Psoas muscle (tissue), 7 donors: ENCODE measurements at regions not wholly inside any gene's neighbourhood (a gene's known extent, or its start where the extent isn't known, plus 50 kb on each side); places are given as distances from the start of the nearest gene placed in this dataset.

Source experiments
- ATAC-seq, 4 donors: fragments of 200-7000 bp; cut with Tn5 transposase; one replicate each; pipeline ENCODE4 v1.9.1; 2020; ENCODE audit warnings: moderate library complexity in 3 of 4, mild to moderate bottlenecking in 2 of 4
- DNase-seq, 2 donors: peaks; one replicate each; pipeline ENCODE4 v3.0.0-alpha.2; 2020
- H3K27ac ChIP-seq: fragments of 200-600 bp; one replicate; pipeline ENCODE4 v1.8.0; 2022
- H3K27me3 ChIP-seq, 3 donors: fragments of 200-600 bp in 1 of 3; one replicate each; pipeline versions ENCODE4 v1.6.1 to v1.8.0; 2013 to 2022; ENCODE audit warnings: low read length in 2 of 3, mild to moderate bottlenecking in 2 of 3, moderate library complexity in 1 of 3; ENCODE audit not compliant: insufficient read depth in 3 of 3
- H3K36me3 ChIP-seq, 2 donors: fragments of 200-600 bp in 1 of 2; one replicate each; pipeline versions ENCODE4 v1.6.1 to v1.8.0; 2013 to 2022; ENCODE audit warnings: low read depth in 1 of 2, mild to moderate bottlenecking in 1 of 2, moderate library complexity in 1 of 2; ENCODE audit not compliant: insufficient read depth in 1 of 2
- H3K4me1 ChIP-seq: fragments of 200-600 bp; one replicate; pipeline ENCODE4 v1.8.0; 2022
- H3K4me3 ChIP-seq: fragments of 200-600 bp; one replicate; pipeline ENCODE4 v1.8.0; 2022; ENCODE audit warnings: mild to moderate bottlenecking
- H3K9me3 ChIP-seq: fragments of 200-600 bp; one replicate; pipeline ENCODE4 v1.8.0; 2022
- WGBS, 3 donors: extraction: QIAGEN DNeasy Blood & Tissue Kit; methylation state at CpG; one replicate each; pipeline versions ENCODE4 v1.1.6 to v1.1.7; 2013; 5-methylcytosine and 5-hydroxymethylcytosine counted together
- intact Hi-C, 2 donors: fragments of 100-400 bp; cut with DNase I; formaldehyde crosslinking; loops; one replicate each; pipeline versions ENCODE4 v1.11.0 to v1.14.2; 2022
- TF ChIP-seq, protein P1 (sequence below): fragments of 200-600 bp; IDR thresholded peaks from one replicate; pipeline ENCODE4 v1.8.0; 2022; ENCODE audit warnings: antibody characterized with exemption
- donor health status: healthy with polysubstance abuse.
- donor health status: DM: no; HTN: no; CAD: no; lungs with moderate emphysema.
- donor health status: Bipolar disorder and iron deficiency.
- donor health status: healthy.
- donor health status: DM: yes; HTN: yes; CAD: no.
- donor health status: DM: no; HTN: no; CAD: no.
- donor health status: DM: yes; HTN: yes; CAD: no.

DNA sequence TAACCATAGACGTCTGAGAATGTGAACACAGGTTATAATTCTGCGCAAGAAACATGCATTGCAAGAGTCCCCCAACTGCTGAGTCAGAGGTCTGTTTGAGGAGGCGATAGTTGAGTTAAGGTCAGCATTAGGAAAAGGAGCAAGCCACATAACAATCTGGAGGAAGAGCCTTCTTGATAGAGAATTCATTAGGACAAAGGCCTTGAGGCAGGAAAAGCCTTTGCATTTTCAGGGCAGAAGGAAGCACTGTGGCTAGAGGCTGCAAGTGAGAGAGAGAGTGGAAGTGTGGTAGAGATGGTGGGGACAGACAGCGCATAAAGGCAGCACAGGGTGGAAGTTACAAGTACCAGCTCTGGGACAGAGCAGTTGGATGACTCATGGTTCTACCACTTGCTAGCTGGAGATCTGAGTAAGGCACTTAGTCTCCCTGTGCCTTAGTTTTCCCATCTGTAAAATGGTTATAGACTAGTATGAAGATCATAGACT lies 125.8 kb upstream of the LNX1 start:
- Histone ChIP-seq H3K4me3 (no peak overlapping the region), H3K27ac (no peak overlapping the region), H3K36me3 (no peaks in the 10 kb centered on the region), H3K27me3 (no peaks in the 10 kb centered on the region), H3K9me3 (no peaks in the 10 kb centered on the region), H3K4me1 (no peaks in the 10 kb centered on the region)
- intact Hi-C loops, result no loop called here
- 52 to 72% (median 70%) methylated on average over 4 of the region's 4 CpGs for WGBS, 3 donors
- DNase-seq, result no peak
- TF ChIP-seq, protein P1, sequence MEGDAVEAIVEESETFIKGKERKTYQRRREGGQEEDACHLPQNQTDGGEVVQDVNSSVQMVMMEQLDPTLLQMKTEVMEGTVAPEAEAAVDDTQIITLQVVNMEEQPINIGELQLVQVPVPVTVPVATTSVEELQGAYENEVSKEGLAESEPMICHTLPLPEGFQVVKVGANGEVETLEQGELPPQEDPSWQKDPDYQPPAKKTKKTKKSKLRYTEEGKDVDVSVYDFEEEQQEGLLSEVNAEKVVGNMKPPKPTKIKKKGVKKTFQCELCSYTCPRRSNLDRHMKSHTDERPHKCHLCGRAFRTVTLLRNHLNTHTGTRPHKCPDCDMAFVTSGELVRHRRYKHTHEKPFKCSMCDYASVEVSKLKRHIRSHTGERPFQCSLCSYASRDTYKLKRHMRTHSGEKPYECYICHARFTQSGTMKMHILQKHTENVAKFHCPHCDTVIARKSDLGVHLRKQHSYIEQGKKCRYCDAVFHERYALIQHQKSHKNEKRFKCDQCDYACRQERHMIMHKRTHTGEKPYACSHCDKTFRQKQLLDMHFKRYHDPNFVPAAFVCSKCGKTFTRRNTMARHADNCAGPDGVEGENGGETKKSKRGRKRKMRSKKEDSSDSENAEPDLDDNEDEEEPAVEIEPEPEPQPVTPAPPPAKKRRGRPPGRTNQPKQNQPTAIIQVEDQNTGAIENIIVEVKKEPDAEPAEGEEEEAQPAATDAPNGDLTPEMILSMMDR, result no peak
- no peak for ATAC-seq

GRCh38 chr4:53716471-53717063 lies 125.3 kb upstream of the LNX1 start:
- 68 to 75% (median 72%) methylated on average over 6 of the region's 6 CpGs for WGBS, 3 donors
- H3K36me3 ChIP-seq, result no peaks in the 10 kb centered on the region
- H3K4me3 ChIP-seq, result no peak overlapping the region
- intact Hi-C loops, result no loop called here
- DNase-seq, result no peak
- H3K27me3 ChIP-seq, result no peaks in the 10 kb centered on the region
- TF ChIP-seq, protein P1, result no peak
- ATAC-seq, result no peak
- H3K27ac ChIP-seq, result no peak overlapping the region
- H3K9me3 ChIP-seq, result no peaks in the 10 kb centered on the region
- H3K4me1 ChIP-seq, result no peaks in the 10 kb centered on the region

GRCh38 chr4:53716011-53716410 lies 124.7 kb upstream of the LNX1 start:
- Histone ChIP-seq H3K27me3 (no peaks in the 10 kb centered on the region), H3K27ac (no peak overlapping the region), H3K9me3 (no peaks in the 10 kb centered on the region), H3K36me3 (no peaks in the 10 kb centered on the region), H3K4me3 (no peak overlapping the region), H3K4me1 (no peaks in the 10 kb centered on the region)
- TF ChIP-seq, protein P1, result no peak
- DNase-seq (no peak), ATAC-seq (no peak)
- intact Hi-C loops, result no loop called here

DNA sequence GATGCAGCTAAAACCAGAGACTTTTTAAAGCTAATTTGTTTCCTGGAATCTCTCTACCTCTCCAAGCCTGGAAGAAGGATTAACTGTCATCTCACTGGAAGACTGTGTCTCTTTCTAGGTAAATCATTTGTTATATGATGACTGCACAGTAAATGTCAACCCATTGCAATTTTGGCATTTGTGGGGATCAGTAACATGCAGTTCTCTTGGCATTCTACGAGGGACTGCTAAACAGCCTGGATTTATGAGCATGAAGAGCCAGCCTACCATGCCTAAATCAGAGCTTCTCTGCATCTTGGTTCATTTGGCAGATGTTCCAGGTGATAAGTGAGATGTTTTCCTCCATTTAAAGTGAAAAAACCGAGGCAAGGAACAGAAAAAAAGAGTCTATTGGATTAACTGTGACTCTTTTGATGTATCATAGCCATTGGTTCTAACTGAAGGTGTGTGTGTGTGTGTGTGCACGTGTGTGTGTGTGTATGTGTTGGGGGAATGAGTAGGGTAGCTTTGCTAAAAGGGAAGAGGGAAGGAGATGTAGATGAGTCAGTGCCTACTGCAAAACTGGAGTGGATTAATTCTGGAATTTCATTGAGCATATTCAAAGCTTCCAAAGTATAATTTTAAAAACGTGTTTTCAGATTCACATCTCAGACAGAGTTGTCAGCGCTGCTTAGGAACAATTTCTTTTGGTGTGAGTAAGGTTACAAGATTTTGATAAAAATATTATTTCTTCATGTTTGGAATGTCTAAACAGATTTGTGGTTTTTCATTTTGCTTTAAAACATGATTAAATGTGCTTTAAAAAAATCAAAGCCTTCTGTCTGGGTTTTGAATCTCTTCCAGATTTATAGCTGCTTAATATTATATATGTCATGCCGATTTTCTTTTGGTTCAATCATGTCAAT lies 123.2 kb upstream of the LNX1 start:
- no peaks in the 10 kb centered on the region for H3K9me3 ChIP-seq
- no peak overlapping the region for H3K4me3 ChIP-seq
- intact Hi-C loops, result no loop called here
- no peaks in the 10 kb centered on the region for H3K4me1 ChIP-seq
- ATAC-seq, result no peak
- 49 to 60% (median 54%) methylated on average over 6 of the region's 6 CpGs for WGBS, 3 donors
- H3K36me3 ChIP-seq, result no peaks in the 10 kb centered on the region
- TF ChIP-seq, protein P1, result no peak
- no peak overlapping the region for H3K27ac ChIP-seq
- no peaks in the 10 kb centered on the region for H3K27me3 ChIP-seq
- DNase-seq, result no peak
